ENCODE measurements at regions not wholly inside any gene's neighbourhood (a gene's known extent, or its start where the extent isn't known, plus 50 kb on each side); places are given as distances from the start of the nearest gene placed in this dataset.

GRCh38 chr5:176133289-176133870 is 104.8 kb upstream of the SIMC1 start (continued):
- TF ChIP-seq, protein P1, sequence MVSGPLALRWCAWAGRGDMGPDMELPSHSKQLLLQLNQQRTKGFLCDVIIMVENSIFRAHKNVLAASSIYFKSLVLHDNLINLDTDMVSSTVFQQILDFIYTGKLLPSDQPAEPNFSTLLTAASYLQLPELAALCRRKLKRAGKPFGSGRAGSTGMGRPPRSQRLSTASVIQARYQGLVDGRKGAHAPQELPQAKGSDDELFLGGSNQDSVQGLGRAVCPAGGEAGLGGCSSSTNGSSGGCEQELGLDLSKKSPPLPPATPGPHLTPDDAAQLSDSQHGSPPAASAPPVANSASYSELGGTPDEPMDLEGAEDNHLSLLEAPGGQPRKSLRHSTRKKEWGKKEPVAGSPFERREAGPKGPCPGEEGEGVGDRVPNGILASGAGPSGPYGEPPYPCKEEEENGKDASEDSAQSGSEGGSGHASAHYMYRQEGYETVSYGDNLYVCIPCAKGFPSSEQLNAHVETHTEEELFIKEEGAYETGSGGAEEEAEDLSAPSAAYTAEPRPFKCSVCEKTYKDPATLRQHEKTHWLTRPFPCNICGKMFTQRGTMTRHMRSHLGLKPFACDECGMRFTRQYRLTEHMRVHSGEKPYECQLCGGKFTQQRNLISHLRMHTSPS (CRISPR knock-in tag; IDR thresholded peaks at IDR 0.05; ENCODE audit: low read depth): no peak
- TF ChIP-seq NKX3-1 (CRISPR knock-in tag; IDR thresholded peaks at IDR 0.05): no peak
- TF ChIP-seq ATF7 (IDR thresholded peaks at IDR 0.05): no peak
- no peak for TF ChIP-seq ATF7 (CRISPR knock-in tag; IDR thresholded peaks at IDR 0.05)
- TF ChIP-seq ZNF430 (CRISPR knock-in tag; IDR thresholded peaks at IDR 0.05): no peak
- TF ChIP-seq, protein P2, sequence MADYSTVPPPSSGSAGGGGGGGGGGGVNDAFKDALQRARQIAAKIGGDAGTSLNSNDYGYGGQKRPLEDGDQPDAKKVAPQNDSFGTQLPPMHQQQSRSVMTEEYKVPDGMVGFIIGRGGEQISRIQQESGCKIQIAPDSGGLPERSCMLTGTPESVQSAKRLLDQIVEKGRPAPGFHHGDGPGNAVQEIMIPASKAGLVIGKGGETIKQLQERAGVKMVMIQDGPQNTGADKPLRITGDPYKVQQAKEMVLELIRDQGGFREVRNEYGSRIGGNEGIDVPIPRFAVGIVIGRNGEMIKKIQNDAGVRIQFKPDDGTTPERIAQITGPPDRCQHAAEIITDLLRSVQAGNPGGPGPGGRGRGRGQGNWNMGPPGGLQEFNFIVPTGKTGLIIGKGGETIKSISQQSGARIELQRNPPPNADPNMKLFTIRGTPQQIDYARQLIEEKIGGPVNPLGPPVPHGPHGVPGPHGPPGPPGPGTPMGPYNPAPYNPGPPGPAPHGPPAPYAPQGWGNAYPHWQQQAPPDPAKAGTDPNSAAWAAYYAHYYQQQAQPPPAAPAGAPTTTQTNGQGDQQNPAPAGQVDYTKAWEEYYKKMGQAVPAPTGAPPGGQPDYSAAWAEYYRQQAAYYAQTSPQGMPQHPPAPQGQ (CRISPR knock-in tag; IDR thresholded peaks at IDR 0.05; ENCODE audit: borderline replicate concordance): no peak
- TF ChIP-seq MXI1 (IDR thresholded peaks at IDR 0.05; ENCODE audit: borderline replicate concordance, low read depth, low read length): no peak
- TF ChIP-seq, protein P3, sequence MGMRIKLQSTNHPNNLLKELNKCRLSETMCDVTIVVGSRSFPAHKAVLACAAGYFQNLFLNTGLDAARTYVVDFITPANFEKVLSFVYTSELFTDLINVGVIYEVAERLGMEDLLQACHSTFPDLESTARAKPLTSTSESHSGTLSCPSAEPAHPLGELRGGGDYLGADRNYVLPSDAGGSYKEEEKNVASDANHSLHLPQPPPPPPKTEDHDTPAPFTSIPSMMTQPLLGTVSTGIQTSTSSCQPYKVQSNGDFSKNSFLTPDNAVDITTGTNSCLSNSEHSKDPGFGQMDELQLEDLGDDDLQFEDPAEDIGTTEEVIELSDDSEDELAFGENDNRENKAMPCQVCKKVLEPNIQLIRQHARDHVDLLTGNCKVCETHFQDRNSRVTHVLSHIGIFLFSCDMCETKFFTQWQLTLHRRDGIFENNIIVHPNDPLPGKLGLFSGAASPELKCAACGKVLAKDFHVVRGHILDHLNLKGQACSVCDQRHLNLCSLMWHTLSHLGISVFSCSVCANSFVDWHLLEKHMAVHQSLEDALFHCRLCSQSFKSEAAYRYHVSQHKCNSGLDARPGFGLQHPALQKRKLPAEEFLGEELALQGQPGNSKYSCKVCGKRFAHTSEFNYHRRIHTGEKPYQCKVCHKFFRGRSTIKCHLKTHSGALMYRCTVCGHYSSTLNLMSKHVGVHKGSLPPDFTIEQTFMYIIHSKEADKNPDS (CRISPR knock-in tag; IDR thresholded peaks at IDR 0.05): no peak
- TF ChIP-seq ZNF615 (CRISPR knock-in tag; IDR thresholded peaks at IDR 0.05; ENCODE audit: borderline replicate concordance): no peak

Data from HepG2 (cell line).